ENCODE measurements at regions not wholly inside any gene's neighbourhood (a gene's known extent, or its start where the extent isn't known, plus 50 kb on each side); places are given as distances from the start of the nearest gene placed in this dataset.

- TF ChIP-seq CTCF (IDR thresholded peaks at IDR 0.05; ENCODE audit: insufficient read depth, low read depth, low read length, missing control alignments), result no peak
- no peak overlapping the region for H3K4me3 ChIP-seq (ENCODE audit: low read depth, low read length)
- DNase-seq (ENCODE audit: low read depth), result no peak
Observed at GRCh38 chr1:199177241-199177640, 538.4 kb downstream of the PTPRC start.

- H3K4me3 ChIP-seq (ENCODE audit: low read depth, low read length), result no peak overlapping the region
- no peak for DNase-seq (ENCODE audit: low read depth)
- no peak for TF ChIP-seq CTCF (IDR thresholded peaks at IDR 0.05; ENCODE audit: insufficient read depth, low read depth, low read length, missing control alignments)
Observed at GRCh38 chr1:199178646-199179045, 539.8 kb downstream of the PTPRC start.

GRCh38 chr1:199182186-199182843 lies 543.5 kb downstream of the PTPRC start:
- H3K4me3 ChIP-seq (ENCODE audit: low read depth, low read length), result no peak overlapping the region
- TF ChIP-seq CTCF (IDR thresholded peaks at IDR 0.05; ENCODE audit: insufficient read depth, low read depth, low read length, missing control alignments), result no peak
- DNase-seq (ENCODE audit: low read depth), result peak; percentile 29

GRCh38 chr1:199184180-199184579 lies 545.3 kb downstream of the PTPRC start:
- no peak for DNase-seq (ENCODE audit: low read depth)
- no peak for TF ChIP-seq CTCF (IDR thresholded peaks at IDR 0.05; ENCODE audit: insufficient read depth, low read depth, low read length, missing control alignments)
- no peak overlapping the region for H3K4me3 ChIP-seq (ENCODE audit: low read depth, low read length)

GRCh38 chr1:199194862-199195261 lies 556.0 kb downstream of the PTPRC start:
- no peak for TF ChIP-seq CTCF (IDR thresholded peaks at IDR 0.05; ENCODE audit: insufficient read depth, low read depth, low read length, missing control alignments)
- DNase-seq (ENCODE audit: low read depth), result no peak
- H3K4me3 ChIP-seq (ENCODE audit: low read depth, low read length), result no peak overlapping the region

DNA sequence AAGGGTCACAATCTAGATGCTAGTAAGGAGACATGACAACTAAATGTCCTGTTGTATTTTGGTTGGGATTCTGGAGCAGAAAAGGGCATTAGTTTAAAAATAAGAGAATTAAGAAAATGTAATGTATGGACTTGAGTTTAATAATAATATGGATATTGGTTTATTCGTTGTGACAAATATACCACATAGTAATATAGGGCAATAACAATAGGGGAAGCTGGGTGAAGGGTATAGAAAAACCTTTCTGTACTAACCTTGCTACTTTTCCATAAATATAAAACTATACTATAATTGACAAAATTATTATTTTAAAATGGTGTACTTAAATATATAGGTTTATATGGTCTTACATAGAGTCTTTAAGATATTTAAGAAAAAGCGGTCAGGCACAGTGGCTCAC lies 558.9 kb downstream of the PTPRC start:
- H3K4me3 ChIP-seq (ENCODE audit: low read depth, low read length), result no peak overlapping the region
- no peak for DNase-seq (ENCODE audit: low read depth)
- no peak for TF ChIP-seq CTCF (IDR thresholded peaks at IDR 0.05; ENCODE audit: insufficient read depth, low read depth, low read length, missing control alignments)

DNA sequence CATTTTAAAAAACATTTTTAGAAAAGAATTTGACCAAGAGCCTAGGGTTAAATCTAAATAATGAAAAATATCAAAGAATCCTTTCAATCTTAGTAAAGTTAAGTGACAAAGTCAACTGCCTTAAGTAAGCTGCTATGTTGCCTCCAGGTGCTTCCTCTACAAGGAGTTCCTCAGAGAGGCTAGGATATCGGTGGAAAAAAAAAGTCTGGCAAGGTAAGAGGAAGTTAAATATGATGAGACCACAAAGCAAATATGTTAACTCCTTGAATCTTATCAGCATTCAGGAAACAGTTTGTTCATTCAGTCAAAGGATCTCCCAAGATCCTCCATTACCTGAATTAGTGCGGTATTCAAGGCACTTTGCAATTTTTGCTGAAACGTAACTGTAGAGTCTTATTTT lies 563.5 kb downstream of the PTPRC start:
- no peak overlapping the region for H3K4me3 ChIP-seq (ENCODE audit: low read depth, low read length)
- no peak for DNase-seq (ENCODE audit: low read depth)
- no peak for TF ChIP-seq CTCF (IDR thresholded peaks at IDR 0.05; ENCODE audit: insufficient read depth, low read depth, low read length, missing control alignments)

Data from GM12865 (cell line).